ENCODE measurements at regions not wholly inside any gene's neighbourhood (a gene's known extent, or its start where the extent isn't known, plus 50 kb on each side); places are given as distances from the start of the nearest gene placed in this dataset.

GRCh38 chr11:90770007-90770406 lies 547.2 kb upstream of the CHORDC1 start:
- no peak for TF ChIP-seq EZH2phosphoT487 (IDR thresholded peaks at IDR 0.05; ENCODE audit: low read length)
- TF ChIP-seq, protein P1, sequence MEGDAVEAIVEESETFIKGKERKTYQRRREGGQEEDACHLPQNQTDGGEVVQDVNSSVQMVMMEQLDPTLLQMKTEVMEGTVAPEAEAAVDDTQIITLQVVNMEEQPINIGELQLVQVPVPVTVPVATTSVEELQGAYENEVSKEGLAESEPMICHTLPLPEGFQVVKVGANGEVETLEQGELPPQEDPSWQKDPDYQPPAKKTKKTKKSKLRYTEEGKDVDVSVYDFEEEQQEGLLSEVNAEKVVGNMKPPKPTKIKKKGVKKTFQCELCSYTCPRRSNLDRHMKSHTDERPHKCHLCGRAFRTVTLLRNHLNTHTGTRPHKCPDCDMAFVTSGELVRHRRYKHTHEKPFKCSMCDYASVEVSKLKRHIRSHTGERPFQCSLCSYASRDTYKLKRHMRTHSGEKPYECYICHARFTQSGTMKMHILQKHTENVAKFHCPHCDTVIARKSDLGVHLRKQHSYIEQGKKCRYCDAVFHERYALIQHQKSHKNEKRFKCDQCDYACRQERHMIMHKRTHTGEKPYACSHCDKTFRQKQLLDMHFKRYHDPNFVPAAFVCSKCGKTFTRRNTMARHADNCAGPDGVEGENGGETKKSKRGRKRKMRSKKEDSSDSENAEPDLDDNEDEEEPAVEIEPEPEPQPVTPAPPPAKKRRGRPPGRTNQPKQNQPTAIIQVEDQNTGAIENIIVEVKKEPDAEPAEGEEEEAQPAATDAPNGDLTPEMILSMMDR (IDR thresholded peaks at IDR 0.05; ENCODE audit: low read length): no peak
